ENCODE measurements at regions not wholly inside any gene's neighbourhood (a gene's known extent, or its start where the extent isn't known, plus 50 kb on each side); places are given as distances from the start of the nearest gene placed in this dataset.

GRCh38 chr15:70258369-70259027 lies 160.8 kb upstream of the TLE3 start (continued):
- TF ChIP-seq EP300 (IDR thresholded peaks at IDR 0.05; ENCODE audit: borderline replicate concordance in 1 of 2, control insufficient read depth in 1 of 2, low read depth in 2 of 2, low read length in 2 of 2) = no peak
- TF ChIP-seq GABPA (IDR thresholded peaks at IDR 0.05; ENCODE audit: low read depth) = no peak
- TF ChIP-seq LARP7 (IDR thresholded peaks at IDR 0.05) = peak; percentile 52; the same call in 1 of the 2 replicates
- TF ChIP-seq CREB1 (IDR thresholded peaks at IDR 0.05; ENCODE audit: low read depth) = peak; percentile 57; the same call in 1 of the 2 replicates
- 0 out of 2 replicates have a peak, but pooled peaks have one; percentile 5 for TF ChIP-seq NR2C1 (IDR thresholded peaks at IDR 0.05)
- TF ChIP-seq IKZF2 (IDR thresholded peaks at IDR 0.05) = peak; percentile 63 to 66; a peak in 3 of 4 replicates
- TF ChIP-seq CREM (IDR thresholded peaks at IDR 0.05; ENCODE audit: low read depth) = peak; percentile 44
- peak; percentile 21; the same call in 1 of the 2 replicates for TF ChIP-seq NFIC (IDR thresholded peaks at IDR 0.05; ENCODE audit: low read depth, low read length)
- 0 out of 2 replicates have a peak, but pooled peaks have one; percentile 22 for TF ChIP-seq MTA2 (IDR thresholded peaks at IDR 0.05; ENCODE audit: low read depth)
- TF ChIP-seq SP1 (IDR thresholded peaks at IDR 0.05; ENCODE audit: low read depth, low read length) = peak; percentile 33
- no peak for TF ChIP-seq JUNB (IDR thresholded peaks at IDR 0.05)
- TF ChIP-seq CBFB (IDR thresholded peaks at IDR 0.05; ENCODE audit: low read depth) = peak; percentile 82; the same call in 1 of the 2 replicates
- no peak for TF ChIP-seq PRDM15 (CRISPR knock-in tag; IDR thresholded peaks at IDR 0.05)
- TF ChIP-seq YY1 (IDR thresholded peaks at IDR 0.05; ENCODE audit: low read depth, low read length) = peak; percentile 45; the same call in 1 of the 2 replicates
- TF ChIP-seq NR2F1 (conservative IDR thresholded peaks at IDR 0.05) = peak; percentile 71
- TF ChIP-seq NFYB (IDR thresholded peaks at IDR 0.05; ENCODE audit: insufficient read depth, low read depth, low read length) = no peak
- TF ChIP-seq SMAD1 (IDR thresholded peaks at IDR 0.05; ENCODE audit: low read depth, partially characterized antibody) = peak; percentile 88
- TF ChIP-seq EGR1 (IDR thresholded peaks at IDR 0.05; ENCODE audit: borderline replicate concordance in 1 of 2, low read depth in 2 of 2, low read length in 2 of 2) = peak; percentile 36 to 92
- TF ChIP-seq NR2C2 (IDR thresholded peaks at IDR 0.05; ENCODE audit: borderline replicate concordance, control insufficient read depth, insufficient read length, low read depth) = no peak
- TF ChIP-seq E2F4 (IDR thresholded peaks at IDR 0.05; ENCODE audit: low read depth, low read length) = no peak
- TF ChIP-seq BCL11A (IDR thresholded peaks at IDR 0.05; ENCODE audit: low read depth, low read length) = peak; percentile 32; the same call in 1 of the 2 replicates
- TF ChIP-seq EED (IDR thresholded peaks at IDR 0.05; ENCODE audit: low read depth) = peak; percentile 83
